Stimulated activated naive CD8-positive, alpha-beta T cell treated with anti-CD3 and anti-CD28 coated beads, Interleukin-15, Interleukin-2, amounts not matched to agents 100 U/mL and 50 U/mL, for 24 hours (primary cell): ENCODE measurements at regions not wholly inside any gene's neighbourhood (a gene's known extent, or its start where the extent isn't known, plus 50 kb on each side); places are given as distances from the start of the nearest gene placed in this dataset.
A peak's percentile ranks its signal among the peaks of the same experiment; 100 is the strongest.
"Not testable (repeated sequence)": the region's sequence is repeated elsewhere in the genome, so short reads cannot be mapped to it uniquely, and the experiment has no call there.

Source experiments
- ATAC-seq: fragments of 150-1000 bp; cut with Tn5 transposase; one replicate; pipeline ENCODE4 v1.10.0; 2021
- DNase-seq: peaks from one replicate; pipeline ENCODE4 v3.0.0; 2021

DNA sequence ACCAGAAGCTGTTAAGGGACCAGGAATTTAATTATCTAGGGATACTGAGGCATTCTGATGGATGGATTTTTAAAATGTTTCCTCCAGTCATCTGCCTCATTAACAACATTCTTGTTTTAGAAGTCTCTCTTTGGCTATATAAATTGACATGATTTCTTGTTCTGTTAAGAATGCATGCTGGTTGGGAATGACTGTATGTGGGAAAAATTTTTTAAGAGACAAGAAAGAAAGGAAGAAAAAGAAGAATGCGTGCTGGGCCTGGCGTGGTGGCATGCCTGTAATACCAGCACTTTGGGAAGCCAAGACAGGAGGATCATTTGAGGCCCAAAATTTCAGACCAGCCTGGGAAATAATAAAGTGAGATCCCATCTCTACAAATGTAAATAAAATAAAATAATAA, 203.6 kb downstream of the GJA1 start:
- no peak for ATAC-seq
- DNase-seq = no peak

DNA sequence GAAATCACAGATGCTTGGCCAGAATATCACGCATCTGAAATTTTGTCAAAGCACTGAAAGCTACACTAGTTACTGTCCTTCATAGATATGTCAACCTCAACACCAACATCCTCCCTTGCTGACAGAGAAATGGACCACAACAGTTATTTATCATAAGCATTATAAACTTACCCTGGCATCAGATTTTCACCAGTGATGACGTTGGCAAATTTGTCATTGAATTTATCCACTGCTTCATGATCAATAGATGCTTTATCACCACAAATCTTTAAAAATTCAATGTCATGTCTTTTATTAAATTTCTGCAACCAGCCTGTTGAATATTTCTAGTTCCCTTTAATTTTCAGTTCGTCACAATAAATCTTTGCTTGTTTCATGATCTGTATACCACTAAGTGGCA, 205.7 kb downstream of the GJA1 start:
- no peak for ATAC-seq
- no peak for DNase-seq

DNA sequence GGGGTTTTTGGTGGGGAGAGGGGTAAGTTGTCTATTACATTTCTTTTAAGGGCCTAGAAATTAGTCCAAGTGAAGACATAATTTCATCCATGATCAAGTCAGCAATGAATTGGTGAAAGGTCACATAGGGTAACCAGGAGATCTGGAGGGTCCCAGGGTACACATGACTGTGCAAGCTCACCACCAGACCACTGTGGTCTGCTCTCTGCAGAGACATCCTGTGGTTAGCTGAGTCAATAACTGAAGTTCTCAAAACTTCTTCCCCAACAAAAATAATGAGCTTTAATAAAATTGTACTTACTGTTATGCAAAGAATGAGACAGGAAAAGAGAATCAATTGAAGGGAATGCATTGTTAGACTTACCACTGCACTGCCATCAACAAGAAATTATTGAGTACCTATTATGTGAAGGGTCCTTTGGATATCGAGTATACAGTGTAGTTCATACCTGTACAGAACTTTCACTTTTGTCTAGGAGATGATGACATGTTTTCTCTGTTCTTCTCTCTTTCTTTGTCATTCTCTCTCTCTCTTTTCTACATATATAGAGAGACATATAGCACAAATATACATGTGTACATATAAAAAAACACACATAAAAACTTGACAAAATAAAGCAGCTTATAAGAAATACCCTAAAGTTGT, 209.8 kb downstream of the GJA1 start:
- peak; percentile 94 for ATAC-seq
- peak; percentile 14 for DNase-seq

GRCh38 chr6:121647905-121648304, 212.5 kb downstream of the GJA1 start:
- no peak for ATAC-seq
- DNase-seq = no peak

DNA sequence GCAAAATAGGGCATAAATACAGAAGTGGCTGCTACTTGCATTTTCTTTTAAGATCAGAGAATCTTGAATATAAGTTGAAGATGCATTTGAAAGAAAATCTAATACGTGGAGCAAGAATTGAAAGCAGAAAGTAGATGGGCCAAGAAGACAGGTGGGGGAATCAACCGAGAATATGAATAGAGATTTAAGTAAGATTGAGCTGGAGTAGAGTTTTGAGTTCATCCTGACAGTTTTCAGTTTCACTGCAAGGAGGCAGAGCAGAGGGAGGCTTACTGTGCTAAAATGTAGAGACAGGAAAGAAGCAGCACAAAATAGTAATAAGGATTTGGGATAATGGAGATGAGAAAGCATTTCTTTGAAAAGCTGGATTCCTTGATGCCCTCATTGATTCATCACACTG, 214.5 kb downstream of the GJA1 start:
- no peak for ATAC-seq

GRCh38 chr6:121651420-121651819, 216.0 kb downstream of the GJA1 start:
- ATAC-seq (peak; percentile 46), DNase-seq (no peak)

More for the DNA sequence above, 214.5 kb downstream of the GJA1 start:
- DNase-seq = no peak

DNA sequence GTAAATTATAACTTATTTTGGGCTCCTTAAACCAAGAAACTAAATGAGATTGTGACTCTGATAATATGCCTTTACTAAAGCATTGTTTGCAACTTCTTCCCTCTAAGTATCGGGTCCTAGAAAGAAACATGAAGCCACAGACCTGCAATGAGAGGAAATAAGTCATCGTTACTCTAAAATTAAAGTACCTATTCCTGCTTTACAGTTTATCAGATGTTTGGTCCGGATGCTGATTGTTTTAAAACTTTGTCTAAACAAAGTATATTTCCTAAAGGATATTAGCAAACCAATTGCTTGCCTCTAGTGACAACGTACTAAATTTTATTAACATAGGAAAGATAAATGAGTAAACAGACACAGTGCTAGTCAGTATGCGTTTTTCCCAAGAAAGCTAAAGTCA, 216.8 kb downstream of the GJA1 start:
- DNase-seq (no peak), ATAC-seq (no peak)

DNA sequence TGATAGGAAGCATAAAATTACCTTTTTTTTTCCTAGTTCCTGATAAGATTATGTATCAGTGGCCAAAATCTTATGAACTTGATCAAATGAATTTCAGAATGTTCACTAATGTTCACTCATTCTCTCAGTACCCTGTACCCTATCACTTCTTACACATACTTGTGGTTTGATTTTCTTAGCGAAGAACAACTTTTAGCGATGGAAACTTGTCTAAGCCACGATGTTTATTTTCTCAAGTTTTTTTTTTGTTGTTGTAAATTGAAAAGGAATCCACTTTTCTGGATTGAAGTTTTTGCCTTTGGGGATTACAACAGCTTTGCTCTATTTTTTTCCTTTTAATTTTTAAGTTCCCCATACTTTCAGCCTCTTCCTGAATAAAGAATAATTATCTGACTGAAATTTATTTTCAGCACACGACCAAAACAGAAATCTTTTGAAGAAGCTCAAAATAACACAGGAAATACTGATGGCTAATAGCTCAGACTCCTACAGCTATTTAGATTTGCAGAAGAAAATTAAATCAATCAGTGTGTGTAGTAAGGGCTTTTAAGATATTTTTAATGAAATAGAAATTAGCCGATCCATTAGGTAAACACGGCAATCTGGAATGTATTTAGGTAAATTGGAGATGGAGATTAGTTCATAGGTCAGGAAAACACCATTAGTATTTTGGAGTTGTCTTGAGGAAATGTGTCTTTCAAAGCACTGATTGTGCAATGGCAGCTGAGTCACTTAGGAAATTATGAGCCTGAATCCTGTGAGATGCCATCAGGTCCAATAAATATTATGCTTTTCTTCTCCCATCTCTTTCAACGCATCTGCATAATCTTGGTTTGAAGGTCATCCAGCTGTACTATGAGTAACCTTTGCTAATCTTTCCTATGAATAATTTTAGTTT, 217.5 kb downstream of the GJA1 start:
- ATAC-seq = no peak
- DNase-seq = no peak

DNA sequence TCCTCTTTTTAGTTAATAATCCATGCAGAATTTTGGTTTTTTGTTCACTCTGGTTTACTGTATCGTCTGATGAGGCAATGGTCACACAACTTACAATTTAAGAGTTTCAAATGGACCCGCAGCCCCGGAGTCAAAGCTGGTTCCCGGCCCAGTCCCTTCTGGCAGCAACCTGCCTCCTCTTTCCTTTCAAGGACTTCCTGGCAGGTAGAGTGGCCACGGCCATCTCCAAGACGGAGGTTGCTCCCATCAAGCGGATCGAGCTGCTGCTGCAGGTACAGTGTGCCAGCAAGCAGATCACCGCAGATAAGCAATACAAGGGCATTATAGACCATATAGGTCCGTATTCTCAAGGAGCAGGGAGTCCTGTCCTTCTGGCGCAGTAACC, 218.2 kb downstream of the GJA1 start:
- DNase-seq = no peak
- no peak for ATAC-seq

DNA sequence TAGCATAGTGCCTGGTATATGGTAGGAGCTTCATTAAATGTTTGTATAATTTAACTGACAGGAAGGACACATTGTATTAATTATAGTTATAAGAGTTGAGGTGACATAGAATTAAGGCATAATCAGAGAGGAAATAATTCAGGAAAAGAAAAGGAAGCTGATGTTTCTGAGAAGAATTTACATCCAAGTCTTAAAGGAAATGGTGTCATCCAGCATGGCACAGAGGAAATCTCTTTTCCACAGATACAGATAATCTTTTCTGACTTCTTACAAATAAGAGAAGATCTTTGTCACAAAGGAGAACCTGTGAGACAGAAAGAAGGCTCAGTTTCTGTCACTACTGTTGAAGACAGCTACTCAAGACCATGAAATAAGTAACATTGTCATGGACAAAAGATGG, 222.5 kb downstream of the GJA1 start:
- ATAC-seq (no peak), DNase-seq (no peak)

DNA sequence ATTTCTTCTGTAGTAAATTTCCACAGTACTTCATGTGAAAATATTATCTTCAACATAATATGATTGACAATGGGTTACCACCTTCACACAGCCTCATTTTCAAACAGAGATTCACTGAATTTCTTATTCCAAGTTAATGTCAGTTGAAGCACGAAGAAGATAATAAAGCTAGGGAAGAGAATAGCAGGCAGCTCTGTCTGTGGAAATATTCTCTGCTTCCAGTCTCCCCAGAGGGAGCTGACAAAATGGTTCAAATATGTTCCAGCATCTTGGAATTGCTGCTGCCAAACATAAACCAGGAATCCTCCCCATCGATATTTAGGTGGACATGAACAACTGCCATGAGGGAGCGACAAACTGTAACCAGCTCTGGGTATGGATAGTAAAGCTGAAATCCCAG, 224.8 kb downstream of the GJA1 start:
- ATAC-seq = no peak
- no peak for DNase-seq

- DNase-seq (no peak), ATAC-seq (no peak)
Measured at GRCh38 chr6:121663292-121663810, 227.9 kb downstream of the GJA1 start.

- ATAC-seq = no peak
- DNase-seq = no peak
Measured at GRCh38 chr6:121664158-121664557, 228.7 kb downstream of the GJA1 start.

GRCh38 chr6:121666814-121667213, 231.4 kb downstream of the GJA1 start:
- DNase-seq = no peak
- no peak for ATAC-seq

GRCh38 chr6:121668259-121668658, 232.8 kb downstream of the GJA1 start:
- no peak for ATAC-seq

DNA sequence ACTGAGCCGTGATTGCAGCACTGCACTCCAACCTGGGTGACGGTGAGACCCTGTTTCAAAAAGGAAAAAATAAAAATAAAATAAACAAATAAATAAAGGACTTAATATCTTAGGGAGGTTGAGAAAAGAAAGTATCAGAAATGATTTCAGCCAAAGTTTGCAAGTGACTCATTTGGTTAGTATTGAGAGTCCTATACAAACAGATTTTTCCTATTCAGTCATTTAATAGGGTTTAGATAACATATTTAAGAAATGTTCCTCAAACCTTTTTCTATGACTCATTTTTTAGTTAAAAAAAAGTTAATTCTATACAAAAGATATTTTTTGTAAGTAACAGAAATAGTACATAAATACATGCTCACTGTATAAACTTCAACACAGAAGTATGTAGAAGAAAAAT, 235.1 kb downstream of the GJA1 start:
- ATAC-seq (no peak), DNase-seq (no peak)

More at GRCh38 chr6:121668259-121668658, 232.8 kb downstream of the GJA1 start:
- no peak for DNase-seq

DNA sequence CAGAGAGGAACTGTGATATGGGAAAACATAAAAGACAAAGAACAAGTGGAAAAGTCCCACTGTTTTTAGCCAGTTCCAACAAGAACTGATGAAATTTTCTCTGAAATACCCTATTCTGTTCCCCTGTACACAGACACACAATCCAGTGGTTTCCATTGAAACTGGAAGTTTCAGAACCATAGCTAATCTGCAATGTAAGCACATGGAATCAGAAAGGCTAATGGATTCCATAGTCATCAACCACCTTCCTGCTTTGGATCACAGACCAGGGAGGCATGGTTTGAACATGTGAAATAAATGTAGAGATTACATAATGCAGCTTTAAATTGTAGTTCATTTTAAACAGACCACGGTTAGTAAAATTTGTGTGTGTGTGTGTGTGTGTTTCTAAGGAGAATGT, 242.1 kb downstream of the GJA1 start:
- ATAC-seq (no peak), DNase-seq (no peak)

GRCh38 chr6:121678245-121678644, 242.8 kb downstream of the GJA1 start:
- DNase-seq = no peak
- no peak for ATAC-seq

- ATAC-seq = no peak
- DNase-seq = no peak
Measured at GRCh38 chr6:121680058-121680457, 244.6 kb downstream of the GJA1 start.

GRCh38 chr6:121682666-121683065, 247.2 kb downstream of the GJA1 start:
- ATAC-seq (no peak), DNase-seq (no peak)

- ATAC-seq, DNase-seq: not testable (repeated sequence)
Measured at GRCh38 chr6:121685806-121686205, 250.4 kb downstream of the GJA1 start.

- DNase-seq (no peak), ATAC-seq (no peak)
Measured at GRCh38 chr6:121686611-121687023, 251.2 kb downstream of the GJA1 start.

DNA sequence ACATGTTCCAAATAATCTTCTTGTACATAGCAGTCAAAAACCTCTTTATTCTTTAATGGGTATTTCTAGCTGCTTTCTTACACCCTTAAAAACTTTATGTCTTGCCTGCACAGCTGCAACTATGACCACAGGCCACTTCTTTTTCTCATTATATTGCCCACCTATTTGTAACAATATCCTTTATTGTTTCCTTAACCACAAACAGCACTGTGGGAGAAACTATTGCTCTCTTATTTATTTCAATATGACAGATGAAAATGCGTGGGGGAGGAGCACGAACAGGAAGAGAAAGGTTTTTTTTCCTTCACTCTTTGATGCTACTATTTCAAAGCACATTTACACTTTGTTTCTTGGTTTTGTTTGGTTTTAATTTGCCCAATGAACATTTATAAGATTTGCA, 253.5 kb downstream of the GJA1 start:
- no peak for ATAC-seq
- DNase-seq = no peak
